ENCODE measurements at regions not wholly inside any gene's neighbourhood (a gene's known extent, or its start where the extent isn't known, plus 50 kb on each side); places are given as distances from the start of the nearest gene placed in this dataset.

DNA sequence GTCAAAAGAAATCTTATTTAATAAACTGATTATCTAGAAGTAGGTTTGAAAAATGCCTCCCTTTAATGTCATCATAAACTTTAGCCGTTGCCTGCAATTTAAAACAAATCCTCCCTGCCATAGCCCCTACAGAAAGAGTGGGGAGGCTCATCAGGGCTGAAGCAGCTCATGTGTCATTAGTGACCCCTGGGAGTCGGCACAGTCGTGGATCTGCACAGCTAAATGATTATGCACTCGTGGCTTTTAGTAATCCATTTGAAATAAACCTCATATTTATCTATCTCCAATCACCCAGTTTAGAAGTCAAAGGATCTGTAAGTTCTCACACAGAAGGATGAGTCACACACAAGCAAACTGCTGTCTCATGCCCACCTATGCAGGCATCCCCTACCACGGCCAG lies 277.3 kb downstream of the SS18 start:
- DNase-seq (ENCODE audit: low read depth in 2 of 2): no peak

GRCh38 chr18:25810736-25811135 lies 279.7 kb downstream of the SS18 start:
- DNase-seq (ENCODE audit: low read depth in 2 of 2): no peak

- no peak for DNase-seq (ENCODE audit: low read depth in 2 of 2)
Measured at GRCh38 chr18:25805939-25806338, 284.5 kb downstream of the SS18 start.

DNA sequence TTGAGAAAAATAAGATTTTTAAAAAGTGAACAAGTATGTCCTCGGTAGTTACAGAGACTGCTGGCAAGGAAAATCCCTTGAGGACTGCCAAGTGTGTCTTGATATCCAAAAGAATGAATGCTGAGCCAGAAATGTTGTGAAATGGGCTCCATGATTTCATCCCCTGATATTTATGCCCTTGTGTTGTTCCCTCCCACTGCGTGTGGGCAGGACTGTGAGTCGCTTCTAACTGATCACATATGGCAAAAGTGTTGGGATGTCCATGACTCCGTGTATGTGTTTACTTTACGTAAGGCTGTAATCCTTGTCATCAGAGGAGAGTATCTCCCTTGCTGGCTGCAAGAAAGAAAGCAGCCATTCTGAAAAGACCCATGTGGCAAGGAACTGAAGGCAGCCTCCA lies 285.1 kb downstream of the SS18 start:
- DNase-seq (ENCODE audit: low read depth in 2 of 2): no peak

GRCh38 chr18:25799231-25799630 lies 291.2 kb downstream of the SS18 start:
- DNase-seq (ENCODE audit: low read depth in 2 of 2): no peak

- no peak for DNase-seq (ENCODE audit: low read depth in 2 of 2)
Measured at GRCh38 chr18:25798046-25798445, 292.4 kb downstream of the SS18 start.

DNA sequence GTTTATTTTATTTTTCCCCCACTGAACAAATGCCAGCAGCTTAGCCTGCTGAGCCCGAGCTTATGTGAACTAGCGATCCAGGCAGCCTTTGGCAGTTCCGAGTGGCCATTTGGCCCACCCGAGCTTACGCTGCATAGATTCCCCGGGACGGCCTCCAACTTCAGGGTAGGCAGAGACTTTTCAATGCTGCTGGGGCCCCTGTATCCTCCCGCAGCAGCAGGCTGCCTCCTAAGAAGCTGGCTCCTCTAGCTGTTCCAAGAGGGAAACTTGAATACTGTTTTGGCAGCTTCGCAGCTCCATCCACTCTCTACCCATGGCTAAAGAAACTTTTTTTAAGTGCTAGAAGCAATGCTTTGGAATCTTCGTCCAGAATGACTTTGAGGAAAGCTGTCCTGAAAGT lies 295.2 kb downstream of the SS18 start:
- no peak for DNase-seq (ENCODE audit: low read depth in 2 of 2)

GRCh38 chr18:25787276-25787675 lies 303.1 kb downstream of the SS18 start:
- no peak for DNase-seq (ENCODE audit: low read depth in 2 of 2)

DNA sequence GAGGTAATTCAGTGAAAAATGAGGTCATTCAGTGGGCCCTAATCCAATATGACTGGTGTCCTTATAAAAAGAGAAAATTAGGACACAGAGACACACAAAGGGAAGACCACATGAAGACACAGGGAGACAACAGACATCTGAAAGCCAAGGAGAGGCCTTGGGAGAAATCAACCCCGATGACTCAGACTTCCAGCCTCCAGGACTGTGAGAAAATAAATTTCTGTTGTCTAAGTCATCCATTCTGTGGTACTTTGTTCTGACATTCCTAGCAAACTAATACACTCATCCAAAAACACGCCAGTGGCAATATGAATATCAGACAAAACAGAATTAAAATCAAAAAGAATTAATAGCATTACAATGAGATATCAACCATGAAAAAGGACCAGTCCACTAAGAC lies 303.7 kb downstream of the SS18 start:
- DNase-seq (ENCODE audit: low read depth in 2 of 2): no peak

GRCh38 chr18:25780105-25780504 lies 310.3 kb downstream of the SS18 start:
- DNase-seq (ENCODE audit: low read depth in 2 of 2): no peak

GRCh38 chr18:25771796-25772195 lies 318.6 kb downstream of the SS18 start:
- no peak for DNase-seq (ENCODE audit: low read depth in 2 of 2)

DNA sequence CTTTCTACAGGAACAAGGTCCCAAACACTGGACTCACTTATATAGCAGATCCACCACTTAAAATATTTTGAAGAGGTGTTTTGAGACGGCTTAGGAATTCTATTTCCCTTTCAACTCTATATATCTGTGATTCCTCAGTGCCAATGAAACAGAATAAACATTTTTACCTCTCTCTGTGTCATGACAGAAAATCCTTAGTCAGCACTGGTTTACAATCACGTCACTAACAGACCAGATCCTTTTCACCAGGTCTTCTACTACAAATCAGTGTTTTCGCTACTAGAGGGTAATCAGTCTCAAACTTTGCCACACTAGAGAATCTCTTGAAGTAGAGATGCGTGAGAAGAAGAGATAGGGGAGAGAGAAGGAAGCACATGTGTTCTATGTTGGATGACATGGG lies 325.6 kb downstream of the SS18 start:
- no peak for DNase-seq (ENCODE audit: low read depth in 2 of 2)

DNA sequence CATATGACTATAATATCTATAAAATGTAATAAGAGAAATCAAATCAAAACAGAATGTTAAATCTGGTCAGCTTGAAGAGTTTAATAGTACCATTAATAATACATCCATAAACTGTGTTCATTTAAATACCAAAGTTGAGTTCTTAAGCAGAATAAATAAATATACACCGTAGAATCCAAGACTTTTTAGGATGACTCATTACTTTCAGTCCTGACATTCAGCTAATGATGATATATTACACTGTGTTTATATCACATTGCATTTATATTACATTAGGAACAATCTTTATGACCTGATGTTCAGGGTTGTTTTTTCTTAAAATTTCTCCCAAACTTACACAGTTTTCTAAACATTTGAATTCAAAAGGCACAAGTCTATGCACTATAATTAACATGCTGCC lies 331.3 kb downstream of the SS18 start:
- DNase-seq (ENCODE audit: low read depth in 2 of 2): no peak

- no peak for DNase-seq (ENCODE audit: low read depth in 2 of 2)
Measured at GRCh38 chr18:25743646-25744151, 346.7 kb downstream of the SS18 start.

GRCh38 chr18:25739376-25739775 lies 351.0 kb downstream of the SS18 start:
- DNase-seq (ENCODE audit: low read depth in 2 of 2): no peak

DNA sequence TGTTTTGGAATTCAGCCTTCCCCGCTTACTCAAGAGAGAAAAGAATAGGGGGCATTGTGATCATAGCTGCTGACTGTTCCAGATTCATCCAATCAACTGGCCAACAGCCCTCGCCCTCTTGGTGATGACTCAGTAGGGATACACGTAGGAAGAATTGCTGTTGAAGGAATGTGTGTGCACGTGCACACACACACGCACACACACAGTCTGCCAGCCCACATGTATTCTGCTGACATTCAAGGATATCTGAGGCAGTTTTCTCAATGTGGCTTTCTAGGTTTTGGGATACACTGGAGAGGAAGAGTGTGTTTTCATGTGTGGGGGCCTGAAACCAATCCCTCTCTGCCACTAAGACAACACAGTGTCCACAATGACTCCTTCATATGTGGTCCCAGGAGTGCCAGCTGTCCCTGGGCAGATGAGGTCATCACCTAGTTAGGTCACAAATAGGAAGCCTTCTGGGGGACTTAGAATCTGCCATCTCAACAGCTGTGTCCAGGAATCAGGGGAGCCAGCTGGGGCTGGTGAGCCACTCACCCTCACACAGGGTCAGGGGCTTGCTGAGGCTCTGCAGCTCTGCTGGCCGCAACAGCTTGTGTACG lies 352.6 kb downstream of the SS18 start:
- no peak for DNase-seq (ENCODE audit: low read depth in 2 of 2)

DNA sequence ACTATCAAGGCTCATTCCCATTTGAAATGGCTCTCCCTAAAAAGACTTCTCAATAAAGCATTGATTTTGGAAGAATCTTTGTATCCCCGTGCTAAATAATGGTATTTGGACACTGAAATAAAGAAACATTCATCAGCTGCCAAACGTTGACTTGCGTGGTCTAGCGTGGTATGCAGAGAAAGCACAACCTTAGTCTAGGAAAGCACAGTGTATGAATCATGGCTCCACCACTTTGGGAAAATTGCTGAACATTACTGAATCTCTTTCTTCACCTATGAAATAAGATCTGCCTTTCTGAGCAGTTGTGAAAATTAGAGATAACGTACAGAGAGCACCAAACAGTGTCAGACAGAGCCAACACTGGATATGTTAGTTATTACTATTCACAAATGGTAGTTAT lies 353.9 kb downstream of the SS18 start:
- DNase-seq (ENCODE audit: low read depth in 2 of 2): no peak

DNA sequence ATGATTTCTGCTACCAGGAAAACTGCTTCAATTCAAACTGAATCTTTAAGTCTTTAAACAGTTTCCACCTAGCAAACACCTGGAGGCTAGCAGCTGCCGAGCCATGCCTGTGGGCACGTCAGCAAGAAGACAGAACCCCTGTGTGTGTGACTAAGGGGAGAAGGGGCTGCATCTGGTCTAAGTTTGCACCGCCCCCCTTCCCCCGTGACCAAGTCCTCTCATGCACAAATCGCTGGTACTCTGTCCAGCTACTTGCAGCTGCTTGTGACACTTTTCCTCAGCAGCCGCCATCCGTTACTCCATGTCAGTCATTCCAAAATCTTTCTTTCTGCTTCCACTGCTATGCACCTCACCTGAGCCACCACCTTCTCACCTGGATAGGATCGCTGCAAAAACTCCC lies 355.0 kb downstream of the SS18 start:
- DNase-seq (ENCODE audit: low read depth in 2 of 2): no peak

DNA sequence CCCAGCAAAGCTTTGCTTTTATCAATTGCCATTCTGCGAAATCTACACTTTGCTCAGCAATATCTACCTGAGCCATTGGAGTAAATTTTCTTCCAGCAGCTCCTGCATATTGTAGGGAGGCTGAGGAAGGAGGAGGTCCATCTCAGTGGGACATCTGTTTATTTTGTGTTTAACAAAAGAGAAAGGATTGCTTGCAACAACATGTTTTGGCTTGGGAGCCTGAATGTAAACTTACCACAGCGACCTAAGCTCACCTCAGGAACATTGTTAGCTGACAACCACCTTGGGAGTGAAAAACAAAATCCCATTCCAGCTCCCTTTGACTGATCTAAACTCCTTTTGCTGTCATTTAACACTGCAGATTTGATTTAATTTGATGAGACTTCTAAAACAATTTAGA lies 356.1 kb downstream of the SS18 start:
- DNase-seq (ENCODE audit: low read depth in 2 of 2): no peak

DNA sequence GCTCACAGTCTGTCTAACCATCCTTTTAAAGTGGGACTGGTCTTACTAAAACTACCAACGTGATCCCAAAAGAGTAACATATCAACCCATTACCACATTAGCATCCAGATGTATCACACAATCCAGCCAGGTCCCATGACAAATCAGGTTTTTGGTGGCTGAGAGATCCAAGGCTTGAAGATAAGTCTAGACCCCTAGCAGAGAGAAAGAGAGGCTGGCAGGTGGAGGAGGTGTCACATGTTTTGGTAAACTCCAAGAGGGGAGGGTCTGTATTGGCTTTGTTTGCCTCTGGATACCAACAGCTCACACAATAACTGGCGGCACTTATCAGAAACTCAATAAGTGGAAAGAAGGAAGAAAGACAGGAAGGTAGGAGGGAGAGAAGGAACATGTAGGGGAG lies 357.6 kb downstream of the SS18 start:
- DNase-seq (ENCODE audit: low read depth in 2 of 2): no peak

DNA sequence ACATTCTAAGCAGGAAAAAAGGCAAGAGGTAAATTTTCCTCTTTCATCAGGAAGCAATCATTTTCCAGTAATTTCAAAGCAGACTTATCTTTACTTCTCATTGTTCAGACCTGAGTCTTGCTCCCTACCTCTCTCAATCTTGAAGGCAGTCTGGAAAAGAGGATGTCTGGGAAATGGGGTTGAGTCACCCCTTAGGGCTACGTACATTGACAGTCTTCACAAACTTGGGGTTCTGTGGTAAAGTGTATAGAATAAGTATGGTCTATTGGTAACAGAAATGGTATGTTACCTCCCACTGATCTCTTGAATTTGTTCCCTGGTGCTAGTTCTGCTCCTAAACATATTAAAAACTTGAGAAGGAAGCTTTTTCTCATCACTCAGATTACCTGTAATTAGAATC lies 361.3 kb downstream of the SS18 start:
- DNase-seq (ENCODE audit: low read depth in 2 of 2): no peak

- DNase-seq (ENCODE audit: low read depth in 2 of 2): no peak
Measured at GRCh38 chr18:25727281-25727985, 363.0 kb downstream of the SS18 start.

DNA sequence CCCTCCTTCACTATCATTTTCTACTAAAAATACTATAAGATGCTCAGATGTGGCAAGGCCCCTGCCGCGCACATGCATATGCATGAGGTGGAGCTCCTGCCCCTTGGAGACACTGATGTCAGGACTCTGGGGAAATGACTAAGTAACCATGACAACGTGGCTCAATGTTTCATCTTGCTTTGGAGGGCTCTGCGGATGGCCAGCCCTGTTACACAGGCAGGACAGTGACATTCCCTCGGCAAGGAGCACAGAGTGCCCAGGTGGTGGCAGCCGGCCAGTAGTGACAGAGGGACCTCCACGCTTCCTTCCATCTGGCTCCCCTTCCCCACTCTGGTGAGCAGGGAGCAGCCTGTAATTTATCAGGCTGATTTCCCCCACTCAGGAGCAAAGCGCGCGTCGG lies 364.1 kb downstream of the SS18 start:
- no peak for DNase-seq (ENCODE audit: low read depth in 2 of 2)

- DNase-seq (ENCODE audit: low read depth in 2 of 2): no peak
Measured at GRCh38 chr18:25725501-25725900, 364.9 kb downstream of the SS18 start.
